DMS53 (cell line): ENCODE measurements at regions not wholly inside any gene's neighbourhood (a gene's known extent, or its start where the extent isn't known, plus 50 kb on each side); places are given as distances from the start of the nearest gene placed in this dataset.

ENCODE experiments used
- DNase-seq: peaks from one replicate; lab custom pipeline; 2025; lab: John Stamatoyannopoulos, UW

DNA sequence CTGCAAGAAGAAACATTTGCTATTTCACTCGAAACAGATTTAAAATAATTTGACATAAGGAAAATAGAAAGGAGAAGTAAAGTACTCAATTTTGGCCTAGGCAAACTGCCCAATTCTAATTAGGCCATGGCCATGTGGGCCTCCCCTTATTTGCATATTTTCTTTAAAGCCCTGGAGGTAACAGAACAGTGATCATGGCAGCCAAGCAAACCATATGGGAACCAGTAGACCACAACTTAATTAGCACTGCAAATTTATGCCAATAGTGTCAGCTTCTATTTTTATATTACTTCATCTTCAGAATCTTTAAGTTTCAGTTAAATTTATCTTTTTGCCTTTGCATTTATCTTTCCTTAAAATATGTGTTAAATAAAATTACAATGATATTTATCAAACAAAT, 63.3 kb upstream of the THSD7A start:
- no peak for DNase-seq

DNA sequence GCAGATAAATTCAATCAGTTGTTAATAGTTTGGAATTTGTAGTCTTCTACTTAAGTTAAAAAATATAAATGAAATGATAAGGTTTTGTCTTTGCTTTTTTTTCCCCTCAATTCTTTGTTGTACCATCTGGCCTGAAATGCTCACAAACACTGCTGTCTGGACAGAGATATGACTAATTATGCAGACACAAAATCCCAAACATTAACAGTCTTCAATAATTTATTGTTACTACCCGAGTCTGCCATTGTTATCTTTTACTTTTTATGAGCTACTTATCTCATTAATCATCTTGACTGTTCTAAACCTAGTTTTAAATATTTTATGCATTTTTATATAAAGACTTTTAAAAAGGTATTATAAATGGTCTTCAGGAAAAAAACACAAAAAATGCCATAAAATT, 64.7 kb upstream of the THSD7A start:
- no peak for DNase-seq

DNA sequence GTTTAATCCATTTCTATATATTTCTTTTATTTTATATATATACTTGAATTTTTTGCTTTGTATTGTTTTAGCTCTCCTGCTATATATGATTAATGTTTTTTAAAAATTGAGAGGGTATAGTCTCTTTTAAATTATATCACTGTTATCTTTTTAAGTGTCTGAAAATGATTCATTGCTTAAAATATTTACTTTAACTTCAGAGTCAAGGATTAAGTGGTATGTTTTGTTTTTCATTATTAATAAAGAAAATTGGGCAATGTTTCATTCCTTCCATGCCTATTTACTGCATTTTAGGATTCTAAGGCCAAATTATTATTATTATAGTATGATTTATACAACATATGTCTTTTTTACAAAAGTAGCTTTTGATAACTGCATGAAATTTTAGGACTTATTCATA, 67.2 kb upstream of the THSD7A start:
- DNase-seq = no peak

DNA sequence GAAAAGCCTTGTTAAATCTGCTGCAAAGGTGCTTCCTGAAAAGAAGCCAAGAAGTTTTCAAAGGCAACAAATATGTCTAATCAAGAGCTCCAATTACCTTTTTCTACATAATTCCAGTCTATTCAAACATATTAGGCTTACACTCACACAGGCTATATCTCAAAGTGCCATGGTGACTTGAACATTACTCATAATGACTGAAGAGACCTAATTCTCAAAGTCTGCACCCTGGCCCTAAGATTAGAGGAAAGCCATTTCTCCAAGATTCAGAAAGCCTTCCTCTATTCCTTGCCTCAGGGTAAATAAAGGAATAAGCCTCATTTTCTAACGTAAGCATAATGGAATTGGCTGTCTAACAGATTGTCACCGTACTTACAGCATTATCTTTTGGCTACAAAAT, 78.3 kb upstream of the THSD7A start:
- no peak for DNase-seq

DNA sequence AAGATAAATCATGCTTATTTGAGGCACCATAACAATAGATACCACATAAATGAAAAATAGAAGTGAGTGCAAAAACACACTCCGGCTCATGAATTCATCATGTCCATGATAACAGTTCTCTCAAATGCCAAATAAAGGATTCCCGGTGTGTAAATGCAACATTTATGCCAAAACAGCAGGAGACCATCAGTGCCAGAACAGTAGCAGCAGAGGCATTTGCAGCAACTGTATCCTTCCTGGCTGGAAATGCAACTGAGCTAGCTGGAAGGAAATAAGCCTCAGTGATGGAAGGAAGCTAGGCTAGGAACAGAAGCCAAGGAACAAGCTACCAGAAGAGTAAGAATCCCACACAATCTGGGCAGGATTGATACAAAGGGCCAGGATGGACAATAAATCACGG, 79.9 kb upstream of the THSD7A start:
- no peak for DNase-seq

DNA sequence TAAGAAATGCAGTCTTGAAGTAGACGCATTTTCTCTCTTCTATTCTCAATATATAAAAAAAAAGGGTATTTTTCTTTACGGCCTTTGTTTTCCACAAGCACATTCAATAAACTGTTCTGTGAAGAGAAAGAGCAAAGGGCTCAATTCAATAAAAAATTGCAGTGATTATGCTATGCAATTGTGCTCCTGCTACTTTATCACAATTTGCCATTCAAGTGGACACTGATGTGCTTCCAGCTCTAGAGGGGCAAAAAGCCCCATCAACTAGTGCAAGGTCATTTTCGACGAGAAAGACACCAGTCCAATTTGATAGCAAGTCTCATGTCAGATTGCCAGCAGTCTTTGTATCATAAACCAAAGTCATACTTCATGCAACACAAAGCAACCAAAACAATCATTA, 82.6 kb upstream of the THSD7A start:
- no peak for DNase-seq

DNA sequence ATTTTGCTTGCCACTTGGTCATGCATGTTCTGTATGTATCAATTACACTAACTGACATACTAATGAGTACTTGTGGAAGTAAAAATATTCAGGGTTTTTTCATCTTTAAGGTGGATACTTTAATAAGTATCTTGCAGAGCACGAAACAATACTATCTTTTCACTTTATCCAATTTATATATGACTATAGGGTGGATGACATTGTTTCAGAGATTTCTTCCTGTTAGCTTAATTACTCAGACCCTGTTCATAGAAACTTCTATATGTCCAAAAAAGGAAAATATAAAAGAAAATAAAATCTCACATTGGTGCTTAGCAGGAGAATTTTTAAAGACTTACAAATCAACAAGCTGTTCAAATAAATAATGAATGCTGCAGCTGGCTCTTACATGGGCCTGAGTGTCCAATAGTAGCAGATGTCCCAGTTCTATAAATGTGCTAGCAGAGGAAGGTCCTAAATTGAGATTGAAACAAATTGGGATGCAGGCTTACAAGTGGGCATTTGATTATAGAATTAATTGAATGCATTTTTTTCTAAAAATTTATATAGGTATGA, 91.5 kb upstream of the THSD7A start:
- peak; percentile 45 for DNase-seq

DNA sequence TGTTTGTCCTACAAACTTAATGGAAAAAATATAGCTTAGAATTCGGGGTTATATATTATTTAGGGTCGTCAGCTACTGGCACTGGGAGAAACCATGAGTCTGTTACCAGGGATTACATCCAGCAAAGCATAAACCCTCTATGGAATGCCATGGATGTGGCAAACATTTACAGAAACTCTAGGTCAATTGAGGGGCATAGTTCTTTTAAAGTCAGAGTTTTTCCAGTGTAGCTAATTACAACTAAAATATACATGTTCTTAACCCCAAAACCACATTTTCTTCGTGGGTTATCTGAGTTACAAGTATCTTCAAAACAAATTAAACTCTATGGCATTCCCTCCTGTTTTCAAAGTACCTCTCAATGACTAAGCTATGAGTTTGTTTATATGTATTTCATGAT, 99.3 kb upstream of the THSD7A start:
- no peak for DNase-seq

DNA sequence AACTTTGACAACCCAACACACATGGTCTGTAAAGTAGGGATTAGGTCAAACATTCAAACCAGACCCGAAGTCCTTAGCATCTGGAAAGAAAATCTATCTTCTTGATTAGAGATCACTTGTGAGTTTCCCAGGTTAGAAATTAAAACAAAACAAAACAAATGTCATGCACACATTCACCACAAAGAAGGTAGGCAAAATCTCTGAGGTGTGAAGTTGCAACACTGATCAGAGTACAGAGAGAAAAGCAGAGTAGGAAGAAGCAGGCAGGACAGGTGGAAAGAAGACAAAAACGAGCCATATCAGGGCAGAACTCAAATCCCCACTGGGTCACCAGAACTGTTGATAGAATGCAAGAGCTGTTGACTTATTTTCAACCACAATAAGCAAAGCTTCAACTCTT, 102.8 kb upstream of the THSD7A start:
- DNase-seq = no peak

DNA sequence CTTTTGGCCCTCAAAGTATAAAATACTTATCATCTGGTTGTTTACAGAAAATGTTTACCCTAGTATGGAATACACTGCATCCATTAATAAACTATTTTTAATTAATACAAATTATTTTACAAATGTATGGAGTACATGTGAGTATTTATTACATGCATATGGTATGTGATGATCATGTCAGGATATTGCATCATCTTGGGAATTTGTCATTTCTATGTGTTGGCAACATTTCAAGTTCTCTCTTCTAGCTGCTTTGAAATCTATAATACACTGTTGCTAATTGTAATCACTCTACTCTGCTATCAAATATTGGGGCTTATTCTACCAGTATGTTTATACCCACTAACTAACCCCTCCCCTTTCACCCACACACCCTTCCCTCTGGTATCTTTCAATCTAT, 103.9 kb upstream of the THSD7A start:
- peak; percentile 17 for DNase-seq

DNA sequence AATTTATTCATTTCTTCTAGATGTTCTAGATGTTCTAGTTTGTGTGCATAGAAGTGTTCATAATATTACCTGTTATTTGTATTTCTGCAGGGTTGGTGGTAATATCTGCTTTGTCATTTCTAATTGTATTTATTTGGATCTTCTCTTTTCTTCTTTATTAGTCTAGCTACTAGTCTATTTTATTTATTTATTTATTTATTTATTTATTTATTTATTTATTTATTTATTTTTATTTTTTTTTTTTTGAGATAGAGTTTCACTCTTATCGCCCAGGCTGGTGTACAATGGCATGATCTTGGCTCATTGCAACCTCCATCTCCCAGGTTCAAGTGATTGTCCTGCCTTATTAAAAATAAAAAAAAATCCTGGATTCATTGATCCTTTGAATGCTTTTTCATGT, 114.8 kb upstream of the THSD7A start:
- no peak for DNase-seq

DNA sequence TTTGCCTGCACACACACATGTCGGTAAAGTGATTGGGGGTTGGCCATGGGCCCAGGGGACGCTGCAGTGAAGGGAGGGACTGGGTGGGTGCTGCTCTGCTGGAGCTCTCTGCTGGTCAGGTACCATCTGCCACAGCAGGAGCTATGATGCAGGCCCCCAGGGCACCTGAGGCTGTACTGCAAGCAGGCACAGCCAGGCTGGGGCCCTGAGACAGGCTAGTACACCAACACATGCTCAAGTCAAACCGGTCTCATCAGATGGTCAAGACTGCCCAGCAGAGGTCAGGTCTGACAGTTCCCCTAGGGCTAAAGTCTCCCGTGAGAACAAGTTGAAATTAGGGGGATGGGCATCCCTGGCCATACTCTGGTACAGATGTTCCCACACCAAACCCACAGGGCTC, 118.3 kb upstream of the THSD7A start:
- no peak for DNase-seq

DNA sequence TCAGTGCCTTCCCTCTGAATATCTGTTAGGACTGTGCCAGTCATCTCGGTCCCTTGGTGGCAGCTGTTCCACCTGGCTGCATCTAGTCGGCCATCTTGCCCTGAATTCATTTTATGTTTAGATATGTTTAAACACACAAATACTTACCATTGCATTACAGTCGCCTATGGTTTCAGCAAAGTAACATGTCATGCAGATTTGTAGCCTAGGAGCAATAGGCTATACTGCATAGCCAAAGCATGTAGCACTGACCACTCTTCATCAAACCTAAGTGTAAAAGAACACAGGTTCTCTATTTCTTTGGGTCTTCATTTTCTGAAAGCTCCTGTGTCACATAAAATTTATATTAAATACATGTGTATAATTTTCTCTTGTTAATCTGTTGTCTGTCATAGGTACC, 118.9 kb upstream of the THSD7A start:
- DNase-seq = no peak

DNA sequence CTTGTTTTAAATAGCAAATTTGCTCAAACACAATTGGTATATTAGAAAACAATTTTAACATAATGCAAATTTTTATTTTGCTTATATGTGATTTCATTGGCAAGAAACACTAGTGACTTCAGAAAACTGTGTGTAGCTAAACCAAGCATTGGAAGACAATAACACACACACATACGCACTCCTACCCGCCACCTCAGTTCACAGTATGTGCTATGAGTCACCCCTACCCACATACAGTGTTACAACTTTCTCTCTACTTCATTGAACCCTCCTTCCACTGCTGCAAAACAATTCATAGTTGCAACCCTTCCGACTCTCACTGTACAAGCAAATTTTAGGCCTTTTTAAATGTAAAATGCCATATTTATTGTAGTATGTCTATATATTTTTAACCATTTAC, 119.9 kb upstream of the THSD7A start:
- no peak for DNase-seq

DNA sequence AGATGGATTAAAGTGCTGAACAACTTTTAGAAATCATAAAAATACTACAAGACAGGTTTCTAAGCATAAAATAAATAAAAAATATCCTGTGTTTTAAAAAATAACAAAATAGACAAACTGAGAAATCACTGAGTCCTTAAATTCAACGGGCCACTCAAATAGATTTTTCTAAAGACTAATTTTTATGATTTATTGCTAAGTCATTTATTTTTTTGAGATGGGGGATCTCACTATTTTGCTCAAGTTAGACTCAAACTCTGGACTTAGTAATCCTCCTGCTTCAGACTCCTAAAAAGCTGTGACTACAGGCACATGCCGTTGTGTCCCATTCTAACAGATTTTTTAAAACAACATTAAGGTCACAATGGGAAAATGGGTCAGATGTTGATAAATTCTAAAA, 121.0 kb upstream of the THSD7A start:
- DNase-seq = no peak

DNA sequence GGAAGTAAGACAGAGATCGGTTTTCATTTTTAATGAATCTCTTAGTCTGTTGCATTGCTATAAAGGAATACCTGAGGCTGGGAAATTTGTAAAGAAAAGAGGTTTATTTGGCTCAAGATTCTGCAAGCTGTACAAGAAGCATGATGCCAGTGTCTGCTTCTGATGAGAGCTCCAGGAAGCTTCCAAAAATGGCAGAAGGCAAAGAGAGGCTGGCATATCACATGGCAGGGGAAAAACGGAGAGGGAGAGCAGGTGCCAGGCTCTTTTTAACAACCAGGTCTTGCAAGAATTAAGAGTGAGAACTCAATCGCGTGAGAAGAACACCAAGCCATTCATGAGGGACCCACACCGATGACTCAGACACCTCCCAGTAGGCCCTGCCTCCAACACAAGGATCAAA, 125.0 kb upstream of the THSD7A start:
- no peak for DNase-seq

DNA sequence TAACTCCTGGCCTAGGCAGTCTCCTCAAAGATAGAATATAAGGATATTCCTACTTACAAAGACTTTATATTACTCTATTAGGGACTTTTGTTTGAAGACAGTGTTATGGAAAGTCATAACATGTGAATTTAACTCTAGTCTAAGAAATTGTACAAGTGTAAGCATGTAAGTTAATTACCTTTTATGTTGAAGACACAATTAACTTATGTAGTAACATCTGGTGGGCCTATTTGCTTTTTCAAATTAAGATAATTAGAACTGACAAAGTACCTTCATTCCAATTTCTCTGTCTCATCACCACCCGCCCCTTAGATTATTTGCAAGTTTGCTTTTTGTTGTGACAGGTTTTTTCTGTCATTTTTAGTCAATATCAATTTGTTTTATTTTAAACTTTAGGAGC, 126.0 kb upstream of the THSD7A start:
- no peak for DNase-seq

DNA sequence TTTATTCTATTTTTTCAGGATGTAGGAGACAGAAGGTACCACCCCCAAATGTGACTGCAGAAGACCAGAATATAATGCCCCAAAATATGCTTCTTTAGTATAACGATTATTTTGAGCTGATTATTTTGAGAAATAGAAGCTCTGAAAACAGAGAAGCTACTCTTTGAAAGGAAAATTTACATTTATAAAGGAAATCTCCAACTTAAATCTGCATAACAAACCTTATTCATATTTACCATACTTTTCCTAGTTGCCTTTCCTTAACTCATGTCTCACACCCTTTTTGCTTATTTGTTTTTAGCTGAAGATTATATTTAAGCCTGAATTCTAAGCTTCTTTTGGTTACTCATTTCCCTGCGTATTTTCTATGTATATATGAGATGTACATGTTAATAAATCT, 127.1 kb upstream of the THSD7A start:
- DNase-seq = no peak

DNA sequence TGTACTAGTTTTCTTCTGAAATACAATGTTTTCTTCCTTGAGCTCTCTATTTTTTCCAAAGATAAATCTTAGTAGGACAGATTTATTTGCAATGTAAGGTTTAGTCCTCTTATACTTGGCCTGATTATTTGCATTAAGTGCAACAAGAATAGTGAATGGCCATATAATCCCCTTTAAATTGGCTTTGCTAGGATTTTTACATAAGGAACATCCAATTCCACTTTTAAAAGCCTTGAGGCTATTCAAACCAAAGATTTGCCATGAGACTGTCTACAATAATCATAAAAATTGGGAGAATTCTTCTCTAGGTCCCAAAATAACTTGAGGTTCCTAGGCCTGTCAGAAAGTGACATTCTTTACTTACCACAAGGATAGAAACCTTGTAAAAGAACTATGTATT, 128.6 kb upstream of the THSD7A start:
- no peak for DNase-seq

DNA sequence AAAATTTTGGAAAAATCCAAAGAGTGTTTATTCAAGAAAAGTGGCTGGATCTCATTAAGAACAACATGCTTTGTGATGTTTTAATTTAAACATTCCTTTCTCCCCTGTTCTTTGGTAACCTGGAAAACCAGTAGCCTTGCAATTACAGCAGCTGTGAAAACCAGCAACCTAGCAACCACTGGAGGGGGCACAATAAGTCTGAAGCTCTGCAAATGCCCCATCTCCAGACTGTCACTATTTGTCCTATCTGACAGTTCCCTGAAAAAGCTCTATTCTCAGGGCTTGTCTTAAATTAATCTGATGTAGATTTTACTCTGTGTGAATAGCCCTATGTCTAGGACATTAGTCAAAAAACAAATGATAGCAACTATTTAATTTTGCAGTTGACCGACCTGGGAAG, 137.6 kb upstream of the THSD7A start:
- peak; percentile 27 for DNase-seq

DNA sequence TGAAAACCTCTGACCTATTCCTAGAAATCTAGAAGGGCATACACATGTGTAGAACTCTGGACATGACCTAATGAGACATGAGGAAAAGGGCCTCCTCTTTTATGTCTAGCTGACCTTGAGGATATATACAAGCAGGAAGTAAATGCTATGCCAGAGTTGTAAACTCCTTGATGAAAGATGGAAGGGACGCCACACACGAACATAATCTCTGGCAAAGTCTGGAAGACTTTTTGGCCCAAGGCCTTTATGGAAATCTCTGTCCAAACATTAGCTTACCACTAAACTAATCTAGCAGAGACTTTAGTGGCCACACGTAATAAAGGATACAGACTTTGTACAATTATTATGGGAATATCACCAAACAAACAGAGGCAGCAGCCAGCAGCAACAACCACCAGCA, 138.1 kb upstream of the THSD7A start:
- DNase-seq = no peak

DNA sequence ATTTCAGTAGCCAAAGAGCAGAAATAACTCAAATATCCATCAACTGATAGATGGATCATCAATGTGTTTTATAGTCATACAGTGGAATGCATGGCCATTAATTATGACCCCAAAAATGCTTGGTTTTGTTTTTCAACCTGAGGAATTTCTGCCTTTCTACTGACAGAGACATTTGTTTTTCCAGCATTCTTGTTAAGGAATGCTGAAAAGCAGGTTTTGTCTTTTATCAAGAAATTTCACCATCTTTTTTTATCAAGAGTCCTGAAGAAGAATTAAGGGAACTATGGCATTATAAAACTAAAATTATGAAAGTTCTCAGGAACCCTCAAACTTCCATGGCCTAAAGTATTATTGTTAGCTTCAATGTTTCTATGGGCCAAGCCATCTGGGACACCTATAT, 153.4 kb upstream of the THSD7A start:
- DNase-seq = no peak

DNA sequence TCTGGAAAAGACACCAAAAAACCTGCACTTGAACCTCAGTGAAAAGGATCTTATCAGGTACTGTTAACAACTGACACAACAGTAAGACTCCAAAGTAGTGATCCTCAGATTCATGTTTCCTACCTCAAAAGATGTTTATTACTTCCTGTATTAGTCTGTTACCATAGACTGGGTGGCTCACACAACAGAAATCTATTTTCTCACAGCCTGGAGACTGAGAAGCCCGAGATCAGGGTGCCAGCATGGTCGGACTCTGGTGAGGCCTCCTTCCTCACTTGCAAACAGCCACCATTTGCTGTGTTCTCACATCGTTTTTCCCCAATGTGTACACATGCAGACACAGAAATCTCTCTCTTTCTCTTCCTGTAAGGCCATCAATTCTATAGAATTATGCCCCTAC, 154.0 kb upstream of the THSD7A start:
- no peak for DNase-seq

DNA sequence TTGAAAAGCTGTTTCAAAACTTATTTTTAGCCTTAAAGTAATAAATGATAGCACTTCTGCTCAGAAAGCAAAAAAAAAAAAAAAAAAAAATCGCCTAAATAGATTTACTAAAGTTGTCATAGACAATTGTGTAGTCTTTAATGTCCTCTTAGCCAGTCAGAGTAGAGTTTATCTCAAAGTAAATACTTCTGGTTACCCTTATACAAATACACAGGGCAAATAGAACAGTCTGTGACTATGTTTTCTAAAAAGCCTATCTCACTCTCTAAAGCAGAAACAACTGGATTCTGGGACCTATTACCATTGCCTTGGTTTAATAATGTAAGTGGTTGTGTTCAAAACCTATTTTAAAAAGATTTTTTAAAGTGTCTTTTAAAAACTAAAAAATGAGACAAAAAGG, 156.2 kb upstream of the THSD7A start:
- peak; percentile 92 for DNase-seq

DNA sequence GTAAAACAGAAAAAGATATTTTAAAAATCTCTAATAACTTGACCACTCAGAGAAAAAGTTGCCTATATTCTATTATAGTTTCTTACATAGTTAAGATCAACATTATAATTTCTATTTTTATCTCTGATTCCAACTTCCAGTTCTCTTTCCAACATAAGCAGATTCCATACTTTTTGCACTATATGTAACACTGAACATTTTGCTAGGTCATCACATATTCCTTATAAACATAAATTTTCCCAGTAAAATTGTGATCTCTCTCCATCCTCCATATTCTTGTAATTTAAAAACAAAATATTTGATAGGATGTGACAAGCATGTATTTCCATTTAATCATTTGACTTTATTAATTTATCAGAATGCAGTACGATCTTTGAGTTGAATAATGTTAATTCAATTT, 170.4 kb upstream of the THSD7A start:
- DNase-seq = no peak
